ENCODE measurements at regions not wholly inside any gene's neighbourhood (a gene's known extent, or its start where the extent isn't known, plus 50 kb on each side); places are given as distances from the start of the nearest gene placed in this dataset.

DNA sequence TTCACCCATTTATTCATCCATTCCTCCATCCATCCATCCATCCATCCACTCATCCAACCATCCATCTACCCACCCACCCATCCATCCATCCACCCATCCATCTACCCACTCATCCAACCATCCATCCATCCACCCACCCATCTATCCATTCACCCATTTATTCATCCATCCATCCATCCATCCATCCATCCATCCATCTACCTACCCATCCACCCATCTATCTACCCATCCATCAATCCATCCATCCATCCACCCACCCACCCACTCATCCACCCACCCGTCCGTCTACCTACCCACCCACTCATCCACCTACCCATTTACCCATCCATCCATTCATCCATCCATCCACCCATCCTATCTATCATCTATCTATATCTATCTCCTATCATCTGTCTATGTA, 169.4 kb upstream of the SHH start:
- no peak for DNase-seq (ENCODE audit: low read depth)

DNA sequence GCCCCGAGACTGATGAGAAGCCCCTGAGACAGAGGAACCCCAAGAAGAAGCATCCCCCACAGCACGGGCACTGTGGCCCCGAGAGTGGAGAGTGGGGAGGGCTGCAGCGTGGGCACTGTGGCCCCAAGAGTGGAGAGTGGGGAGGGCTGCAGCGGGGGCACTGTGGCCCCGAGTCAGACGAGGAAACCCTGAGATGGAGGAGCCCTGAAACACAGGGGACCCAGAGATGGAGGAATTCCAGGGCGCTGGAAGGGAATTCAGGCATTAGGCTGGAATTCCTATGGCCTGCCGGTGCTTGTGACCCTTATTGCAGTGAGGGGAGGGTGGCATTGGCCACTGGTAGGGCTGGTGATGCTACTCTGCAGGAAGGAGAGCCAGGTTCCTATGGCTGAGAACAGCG, 168.6 kb upstream of the SHH start:
- DNase-seq (ENCODE audit: low read depth) = no peak

DNA sequence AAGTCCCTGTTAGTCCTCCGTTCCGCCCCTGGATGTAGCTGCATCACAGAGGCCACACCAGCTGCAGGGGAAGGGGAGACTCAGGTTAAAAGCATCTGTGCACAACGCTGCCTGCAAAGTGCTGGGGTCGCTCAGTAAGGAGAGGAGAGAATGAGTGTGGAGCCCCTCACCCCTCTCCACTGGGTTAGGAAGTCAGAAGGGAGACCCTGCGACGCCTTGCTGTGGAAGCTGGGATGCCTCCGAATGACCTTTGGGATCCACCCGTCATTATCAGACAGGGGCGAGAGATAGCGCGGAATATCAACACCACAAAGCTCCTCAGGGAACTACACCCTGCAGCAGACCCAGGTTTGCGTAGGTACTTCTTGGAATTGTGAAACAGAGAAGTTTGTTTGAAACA, 167.7 kb upstream of the SHH start:
- no peak for DNase-seq (ENCODE audit: low read depth)

DNA sequence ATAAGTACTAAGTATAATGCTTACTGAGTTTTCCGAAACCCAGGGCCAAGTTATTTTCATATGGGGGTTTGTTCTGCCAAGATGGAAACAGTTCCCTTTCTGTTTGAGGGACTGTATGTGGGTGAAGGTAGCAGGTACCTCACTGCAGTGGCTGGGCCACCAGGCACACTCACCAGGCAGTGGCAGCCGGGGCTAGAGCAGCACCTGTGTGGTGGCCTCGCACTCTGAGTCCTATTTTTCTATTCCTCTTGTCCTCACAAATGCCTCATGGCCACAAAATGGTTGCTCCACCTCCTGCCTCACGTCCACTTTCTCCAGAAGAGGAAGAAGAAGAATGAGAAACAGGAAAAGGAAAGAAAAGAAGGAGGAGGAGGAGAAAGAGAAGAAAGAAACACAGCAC, 167.3 kb upstream of the SHH start:
- DNase-seq (ENCODE audit: low read depth) = no peak

DNA sequence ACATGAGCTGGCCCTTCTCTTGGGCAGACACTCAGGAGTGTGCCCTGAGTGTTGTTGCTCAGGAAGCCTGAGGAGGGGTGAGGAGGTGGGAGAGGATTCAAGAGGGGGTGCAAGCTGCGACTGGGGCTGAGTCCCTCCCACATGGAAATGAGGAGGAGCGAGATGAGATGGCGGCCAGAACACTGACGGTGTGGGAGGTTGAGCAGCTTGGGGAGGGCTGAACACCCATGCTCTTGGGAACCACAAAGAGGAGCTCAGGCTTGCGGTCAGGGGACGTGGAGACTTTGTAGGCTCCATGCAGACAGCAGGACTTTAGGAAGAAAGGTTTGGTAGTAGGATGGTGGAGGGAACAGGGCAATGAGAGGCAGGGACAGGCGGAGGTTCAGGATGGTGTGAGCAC, 163.2 kb upstream of the SHH start:
- DNase-seq (ENCODE audit: low read depth) = no peak

DNA sequence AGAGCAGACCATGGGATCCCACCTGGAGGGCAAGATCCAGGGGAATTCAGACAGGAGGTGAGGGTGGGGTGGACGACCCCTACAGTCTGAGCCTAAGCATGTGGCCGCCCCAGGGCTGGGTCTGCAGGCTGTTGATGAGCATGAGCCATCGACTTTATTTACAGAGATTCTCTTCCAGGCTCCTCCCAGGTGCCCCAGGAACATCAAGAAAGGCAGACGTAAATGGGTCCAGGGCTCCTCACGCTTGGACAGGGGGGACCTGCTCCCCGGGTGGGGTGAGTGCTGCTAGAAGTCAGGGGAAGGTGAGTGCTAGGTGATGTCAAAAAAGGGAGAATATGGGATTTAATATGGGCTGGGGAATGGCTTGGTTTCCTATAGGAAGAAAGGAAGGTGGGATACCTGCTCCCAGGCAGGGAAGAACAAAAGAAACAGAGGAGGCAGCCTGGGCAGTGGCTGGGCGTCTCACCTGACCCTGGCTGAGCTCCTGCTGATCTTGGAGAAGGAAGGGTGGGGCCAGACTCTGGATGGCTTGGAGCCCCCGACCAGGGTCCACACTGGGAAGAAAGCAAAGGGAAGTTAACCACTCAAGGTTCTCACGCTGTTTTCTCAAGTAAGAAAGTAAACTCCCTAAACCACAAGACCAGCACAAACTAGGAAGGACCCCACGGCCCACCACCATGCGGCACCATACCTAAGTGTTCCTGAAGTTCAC, 162.1 kb upstream of the SHH start:
- DNase-seq (ENCODE audit: low read depth) = no peak

DNA sequence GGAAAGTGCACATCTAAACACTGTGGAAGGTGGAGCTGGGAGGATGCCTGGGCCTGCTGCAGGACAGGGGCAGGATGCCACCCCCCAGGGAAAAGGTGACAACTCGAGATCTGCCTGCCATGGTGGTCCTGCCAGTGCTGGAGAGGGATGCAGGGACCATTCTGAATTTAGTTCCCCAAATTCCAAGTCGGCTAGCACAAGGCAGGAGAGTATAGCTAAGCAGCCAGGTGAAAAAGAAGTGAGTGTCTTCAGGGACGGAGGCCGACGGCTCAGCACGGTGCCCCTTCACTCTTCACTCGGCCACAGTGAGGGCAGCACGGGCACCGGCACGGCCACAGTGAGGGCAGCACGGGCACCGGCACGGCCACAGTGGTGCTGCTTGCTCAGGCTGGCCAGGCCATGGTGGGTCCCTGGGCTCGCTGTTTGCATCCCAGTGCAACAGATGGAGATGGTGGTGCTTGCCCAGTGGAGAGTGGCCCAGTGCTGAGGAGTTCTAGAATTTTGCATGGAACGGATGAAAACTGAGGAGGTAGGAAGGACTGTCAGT, 161.3 kb upstream of the SHH start:
- no peak for DNase-seq (ENCODE audit: low read depth)

DNA sequence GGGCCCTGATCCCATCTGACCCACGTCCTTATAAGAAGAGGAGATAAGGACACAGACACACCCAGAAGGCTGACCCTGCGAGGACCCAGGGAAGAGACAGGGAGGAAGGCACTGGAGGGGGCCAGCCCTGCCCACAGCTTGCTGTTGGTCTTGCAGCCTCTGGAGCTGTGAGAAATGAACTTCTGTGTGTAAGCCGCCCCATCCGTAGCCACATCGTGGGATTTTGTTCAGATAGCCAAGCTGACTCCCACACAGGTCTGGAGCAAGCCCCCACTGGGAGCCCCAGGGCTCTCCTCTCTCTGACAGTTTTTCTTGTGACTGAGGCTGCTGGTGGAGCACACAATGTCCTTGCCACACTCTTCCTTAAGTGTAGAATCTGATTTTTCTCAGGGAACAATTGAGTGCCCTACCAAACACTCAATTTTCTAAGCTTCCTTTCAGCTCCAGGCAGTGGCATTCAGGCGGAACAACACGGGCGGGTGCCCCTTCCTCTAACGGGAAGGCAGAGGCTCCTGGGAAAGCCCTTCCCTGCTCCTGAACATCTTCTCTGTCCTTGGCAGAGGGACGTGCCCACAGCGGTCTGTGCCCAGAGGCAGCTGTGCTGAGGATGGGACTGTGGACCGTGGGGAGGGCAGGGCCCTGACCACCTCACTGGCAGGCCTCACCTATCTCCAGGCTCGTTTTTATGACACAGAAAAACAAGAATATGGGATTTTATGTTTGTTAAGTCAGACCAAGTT, 160.6 kb upstream of the SHH start:
- DNase-seq (ENCODE audit: low read depth) = no peak

DNA sequence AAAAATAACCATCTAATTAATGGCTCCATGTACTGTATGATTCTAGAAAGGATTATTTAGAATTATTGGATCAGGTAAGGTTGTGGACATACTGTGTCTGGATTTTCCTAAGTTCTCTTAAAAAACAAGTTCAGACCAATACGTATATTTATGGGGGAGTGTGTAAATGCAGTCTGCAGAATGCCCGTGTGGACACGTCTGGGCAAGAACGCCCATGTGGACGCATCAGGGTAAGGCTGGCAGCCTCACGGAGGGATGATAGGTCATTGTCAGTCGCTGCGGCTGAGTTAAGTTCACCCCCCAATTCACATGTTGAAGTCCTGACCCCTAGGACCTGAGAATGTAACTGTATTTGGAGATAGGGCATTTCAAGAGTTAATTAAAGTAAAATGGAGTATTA, 160.0 kb upstream of the SHH start:
- DNase-seq (ENCODE audit: low read depth) = no peak

DNA sequence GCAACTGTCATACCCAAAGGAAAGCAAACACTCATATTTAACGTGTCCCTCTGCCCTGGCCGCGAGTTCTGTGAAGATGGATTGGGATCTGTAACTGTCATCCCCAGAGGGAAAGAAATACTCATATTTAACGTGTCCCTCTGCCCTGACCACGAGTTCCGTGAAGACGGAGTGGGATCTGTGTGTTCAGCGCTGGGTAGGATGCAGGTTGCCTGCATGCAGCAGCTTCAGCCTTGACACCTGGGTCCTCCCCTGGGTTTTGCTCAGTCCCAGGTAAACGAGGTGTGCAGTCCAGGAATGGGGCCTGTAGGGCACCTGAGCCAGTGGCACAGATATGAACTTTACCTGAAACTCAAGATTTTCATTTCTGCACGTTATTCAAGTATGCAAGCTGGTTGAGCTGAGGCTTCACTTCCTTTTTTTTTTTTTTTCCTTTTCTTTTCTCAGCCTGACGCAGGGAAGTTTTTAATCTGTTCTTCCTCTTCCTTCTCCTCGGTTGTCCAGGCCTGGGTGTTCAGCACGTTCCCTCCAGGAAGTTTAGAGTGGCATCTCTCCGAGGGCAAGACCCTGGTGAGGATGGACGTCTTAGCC, 159.0 kb upstream of the SHH start:
- DNase-seq (ENCODE audit: low read depth) = no peak

DNA sequence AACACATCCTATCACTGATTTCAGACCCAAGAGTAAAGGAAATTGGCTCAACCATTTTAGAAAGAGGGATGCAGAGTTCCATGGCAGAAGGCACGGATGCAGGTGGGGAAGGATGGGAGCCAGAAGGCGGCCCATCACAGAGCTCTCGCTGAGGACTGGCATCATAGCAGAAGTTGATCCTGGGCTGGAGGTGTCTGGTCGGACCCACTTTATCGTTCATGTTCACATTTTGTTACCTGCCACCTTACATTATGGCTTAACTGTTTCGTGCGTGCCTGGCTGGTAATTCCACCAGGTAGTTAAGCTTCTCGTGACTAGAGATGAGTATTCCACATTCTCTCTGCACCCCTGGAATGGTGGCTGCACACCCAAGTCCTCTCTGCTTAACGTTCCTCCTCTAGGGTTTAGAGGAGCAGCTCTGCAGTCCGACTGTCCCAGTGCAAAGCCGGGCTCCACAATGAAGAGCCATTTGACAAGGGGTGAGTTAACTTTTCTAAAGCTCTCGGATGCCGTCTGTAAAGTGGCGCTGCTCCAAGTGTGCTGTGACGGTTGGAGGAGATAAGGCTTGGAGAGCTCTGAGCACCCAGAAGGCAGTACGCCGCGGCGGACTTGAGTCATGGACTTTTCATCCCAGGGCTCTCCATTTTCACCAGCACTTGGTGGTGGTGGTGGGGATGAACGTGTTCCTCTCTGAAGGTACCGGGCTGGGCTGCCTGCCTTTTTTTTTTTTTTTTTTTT, 157.1 kb upstream of the SHH start:
- DNase-seq (ENCODE audit: low read depth) = no peak

DNA sequence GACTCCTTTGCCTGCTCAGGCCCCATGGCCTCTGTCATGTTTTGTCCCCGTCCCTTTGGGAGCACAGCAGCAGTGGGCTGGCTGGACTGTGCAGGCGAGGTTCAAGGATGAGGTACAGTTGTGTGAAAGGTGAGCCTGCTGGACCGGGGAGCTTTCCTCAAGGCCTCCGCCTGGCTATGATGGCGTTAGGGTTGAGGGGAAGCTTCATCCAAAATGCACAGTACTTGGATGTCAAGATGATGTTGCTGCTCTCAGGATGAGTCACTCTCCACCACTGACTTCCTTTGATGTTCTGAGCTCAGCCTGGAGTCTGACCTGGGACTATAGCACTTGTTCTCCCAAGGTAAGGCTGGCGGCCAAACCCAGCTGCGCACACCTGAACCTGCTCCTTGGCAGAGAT, 152.7 kb upstream of the SHH start:
- no peak for DNase-seq (ENCODE audit: low read depth)

DNA sequence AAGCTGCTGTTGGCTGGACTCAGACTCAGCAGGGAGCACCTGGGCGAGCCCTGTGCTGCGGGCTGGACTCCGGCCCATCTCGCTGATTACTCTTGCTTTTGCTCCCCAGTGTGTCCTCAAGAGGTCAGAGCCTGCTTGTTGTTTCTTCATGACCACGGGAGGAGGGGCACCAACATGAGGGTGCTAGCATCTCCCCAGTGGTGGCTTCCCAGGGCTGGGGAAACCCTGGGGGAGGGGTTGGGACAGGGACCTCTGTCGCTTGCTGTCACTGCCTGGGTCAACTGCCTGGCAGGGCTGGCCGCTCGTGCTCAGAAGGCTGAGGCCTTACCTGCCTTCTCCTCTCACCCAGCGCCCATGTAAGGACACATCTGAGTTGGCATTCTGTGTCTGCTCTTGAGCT, 152.3 kb upstream of the SHH start:
- DNase-seq (ENCODE audit: low read depth) = no peak

DNA sequence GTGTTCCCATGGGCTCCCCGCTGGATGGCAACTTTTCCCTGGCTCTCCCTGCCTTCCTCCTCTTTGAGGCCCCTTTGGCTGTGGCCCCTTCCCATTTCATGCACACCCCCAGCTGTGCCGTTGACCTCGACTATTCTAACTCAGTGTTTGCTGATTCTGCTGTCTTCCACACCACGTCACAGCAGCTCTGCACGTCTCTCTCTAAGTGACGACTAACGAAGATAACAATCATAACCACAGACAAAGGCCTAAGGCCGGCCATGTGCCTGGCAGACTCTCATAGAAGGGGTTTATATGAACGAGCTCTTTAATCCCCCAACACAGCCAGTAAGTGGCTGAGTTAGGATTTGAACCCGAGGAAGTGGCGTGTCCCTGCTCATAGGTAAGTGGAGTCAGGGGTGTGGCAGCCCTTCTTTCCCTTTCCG, 151.5 kb upstream of the SHH start:
- no peak for DNase-seq (ENCODE audit: low read depth)

DNA sequence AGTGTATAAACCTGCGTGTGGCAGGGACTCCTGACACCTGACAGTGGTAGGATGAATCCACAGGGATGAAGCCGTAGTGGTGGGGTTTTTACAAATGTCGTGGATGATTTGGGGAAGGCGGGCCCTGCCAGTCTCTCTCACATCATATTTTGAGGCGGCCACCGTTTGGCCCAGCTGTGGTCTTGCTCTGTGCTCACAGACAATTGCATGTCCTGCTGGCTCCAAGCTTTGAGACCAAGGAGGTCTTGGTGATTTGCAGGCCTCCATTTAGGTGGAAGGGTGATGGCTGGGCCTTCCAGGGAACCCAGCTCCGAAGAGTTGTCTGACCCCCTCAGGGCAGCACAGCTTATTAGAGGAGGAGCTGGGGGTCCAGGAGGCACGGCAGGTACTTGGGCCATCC, 151.1 kb upstream of the SHH start:
- no peak for DNase-seq (ENCODE audit: low read depth)

DNA sequence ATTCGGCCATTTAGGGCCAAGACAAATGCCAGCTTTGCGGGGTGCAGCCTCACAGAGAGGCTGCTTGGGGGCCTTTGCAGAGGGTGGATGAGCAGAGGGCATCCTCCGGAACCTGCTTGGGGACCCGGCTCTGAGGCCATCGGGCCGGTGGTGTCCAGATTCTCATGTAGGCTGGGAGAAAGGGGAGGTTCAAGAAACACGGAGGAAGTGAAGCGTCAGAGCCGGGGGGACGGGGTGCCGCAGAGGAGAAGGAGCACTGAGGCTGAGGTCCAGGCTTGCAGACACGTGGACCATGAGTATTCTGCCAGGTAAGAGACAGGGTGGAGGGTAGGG, 150.7 kb upstream of the SHH start:
- no peak for DNase-seq (ENCODE audit: low read depth)

DNA sequence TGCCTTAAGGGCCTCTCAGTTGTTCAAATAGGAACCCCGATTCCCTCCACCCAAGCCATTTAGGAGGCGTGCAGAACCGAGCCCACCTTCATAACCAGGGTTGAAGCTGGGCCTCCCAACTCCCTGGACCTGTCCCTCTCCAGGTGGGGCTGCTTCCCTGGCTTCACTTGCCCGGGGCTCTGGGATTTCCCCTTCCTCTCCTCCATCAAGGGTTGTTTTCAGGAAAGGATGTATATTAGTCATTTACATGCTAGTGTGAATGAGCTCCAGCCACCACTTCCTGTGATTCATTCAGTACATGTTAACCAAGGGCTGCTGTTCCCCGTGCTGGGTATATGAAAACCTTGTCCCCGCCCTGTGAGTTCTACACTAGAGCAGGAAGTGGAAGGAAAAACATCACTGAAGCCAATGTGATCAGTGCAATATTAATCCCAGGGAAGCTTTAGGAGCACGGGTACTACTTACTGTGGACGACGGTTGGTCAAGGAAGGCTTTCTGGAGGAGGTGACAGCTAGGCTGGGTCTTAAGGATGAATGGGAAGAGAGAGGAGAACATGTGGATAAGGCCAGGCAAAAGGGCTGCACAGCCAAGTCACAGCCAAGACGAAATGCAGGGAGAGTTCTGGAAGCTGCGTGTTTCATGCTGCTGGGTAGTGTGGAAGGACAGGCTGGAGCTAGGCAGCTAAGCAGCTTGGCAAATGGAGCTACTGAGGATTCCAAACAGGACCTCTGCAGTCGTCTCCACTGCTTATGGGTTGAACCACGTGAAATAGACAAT, 150.1 kb upstream of the SHH start:
- no peak for DNase-seq (ENCODE audit: low read depth)

DNA sequence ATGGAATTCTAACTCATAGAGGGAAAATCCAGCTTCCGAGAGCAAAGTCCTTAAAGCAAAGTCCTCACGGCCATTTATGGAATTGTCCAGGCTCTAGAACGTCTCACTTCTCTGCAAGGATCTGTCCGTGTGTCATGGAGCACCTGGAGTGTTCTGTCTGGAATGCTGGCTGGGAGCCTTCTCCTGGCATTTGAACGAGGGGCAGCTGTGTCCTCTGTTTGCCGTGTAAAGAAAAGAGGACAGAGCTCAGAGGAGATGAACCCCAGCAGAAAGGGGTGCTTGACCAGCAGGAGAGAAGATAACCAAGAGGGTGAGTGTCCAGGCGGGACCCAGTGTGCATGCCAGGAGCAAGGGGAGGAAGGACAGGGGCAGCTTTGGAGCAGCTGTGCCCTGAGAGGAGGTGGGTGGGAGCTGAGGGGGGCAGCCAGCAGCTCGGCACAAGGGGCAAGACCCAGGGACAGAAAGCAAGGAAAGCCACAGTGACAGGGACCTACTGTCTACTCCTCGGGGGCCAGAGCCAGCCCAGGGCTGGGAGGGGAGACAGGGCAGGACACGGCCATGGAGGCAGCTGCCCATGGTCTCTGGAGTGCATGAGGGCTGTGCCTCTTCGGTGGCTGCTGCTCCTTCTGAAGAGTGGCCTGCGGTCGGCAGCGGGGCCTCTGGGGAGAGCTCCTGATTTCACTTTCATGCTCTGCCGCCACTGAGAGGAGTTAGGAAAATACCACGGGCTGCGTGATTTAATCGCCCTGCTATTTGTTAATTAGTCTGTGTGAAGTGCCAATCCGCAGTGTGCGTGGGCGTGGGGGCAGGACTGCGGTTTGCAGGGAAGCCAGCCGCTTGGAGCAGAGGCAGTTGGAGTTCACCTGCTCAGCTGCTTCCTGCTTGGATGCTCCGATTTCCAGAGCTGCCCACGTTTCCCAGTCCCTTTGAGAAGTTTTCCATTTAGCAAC, 149.3 kb upstream of the SHH start:
- no peak for DNase-seq (ENCODE audit: low read depth)

DNA sequence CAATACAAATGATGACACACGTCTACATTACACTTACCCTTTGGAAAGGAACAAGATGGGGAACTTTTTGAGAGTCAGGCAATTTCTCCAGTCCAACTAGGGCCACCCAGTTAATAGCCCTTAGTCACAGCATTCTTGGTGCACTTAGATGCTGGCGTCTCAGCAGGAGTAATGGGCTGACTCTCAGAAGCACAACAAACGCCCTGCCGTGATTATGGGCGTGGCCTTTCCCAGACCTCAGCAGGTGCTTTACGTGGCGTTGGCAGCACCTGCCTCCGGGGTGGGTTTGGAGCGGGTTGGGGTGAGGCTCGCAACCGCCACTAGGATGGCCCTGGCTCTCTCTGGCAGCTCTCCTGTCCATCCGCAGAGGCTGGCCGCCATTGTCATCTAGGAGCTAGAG, 147.6 kb upstream of the SHH start:
- no peak for DNase-seq (ENCODE audit: low read depth)

DNA sequence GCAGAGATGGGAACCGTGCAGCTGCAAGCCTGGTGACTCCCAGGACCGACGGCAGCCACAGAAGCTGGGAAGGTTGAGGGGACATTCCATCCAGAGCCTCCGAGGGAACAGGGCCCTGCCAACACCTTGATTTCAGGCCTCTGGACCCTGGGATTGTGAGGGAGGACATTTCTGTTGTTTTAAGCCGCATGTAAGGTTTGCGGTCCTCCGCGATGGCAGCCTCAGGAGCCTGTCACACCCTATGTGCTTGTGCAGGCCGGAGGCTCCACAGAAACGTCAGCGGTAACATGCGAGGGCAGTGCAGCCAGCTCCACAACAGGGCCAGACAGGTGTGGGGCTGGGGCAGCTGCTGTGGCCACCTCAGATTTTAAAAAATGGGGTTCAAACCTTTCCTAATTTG, 144.7 kb upstream of the SHH start:
- DNase-seq (ENCODE audit: low read depth) = no peak

DNA sequence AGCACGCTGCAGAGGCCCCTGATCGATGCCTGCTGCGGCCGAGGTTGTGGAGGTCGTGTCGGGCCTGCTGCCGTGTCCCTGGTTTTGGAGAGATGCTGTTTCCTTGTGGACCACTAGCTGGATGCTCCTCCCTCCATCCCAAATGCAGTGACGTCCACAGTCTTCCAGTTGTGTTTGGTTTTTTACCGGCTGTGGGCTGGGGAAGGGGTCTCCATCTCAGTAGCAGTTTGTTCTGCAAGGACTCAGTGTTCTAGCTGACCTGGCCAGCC, 143.0 kb upstream of the SHH start:
- no peak for DNase-seq (ENCODE audit: low read depth)
